ENCODE measurements at regions not wholly inside any gene's neighbourhood (a gene's known extent, or its start where the extent isn't known, plus 50 kb on each side); places are given as distances from the start of the nearest gene placed in this dataset.

DNA sequence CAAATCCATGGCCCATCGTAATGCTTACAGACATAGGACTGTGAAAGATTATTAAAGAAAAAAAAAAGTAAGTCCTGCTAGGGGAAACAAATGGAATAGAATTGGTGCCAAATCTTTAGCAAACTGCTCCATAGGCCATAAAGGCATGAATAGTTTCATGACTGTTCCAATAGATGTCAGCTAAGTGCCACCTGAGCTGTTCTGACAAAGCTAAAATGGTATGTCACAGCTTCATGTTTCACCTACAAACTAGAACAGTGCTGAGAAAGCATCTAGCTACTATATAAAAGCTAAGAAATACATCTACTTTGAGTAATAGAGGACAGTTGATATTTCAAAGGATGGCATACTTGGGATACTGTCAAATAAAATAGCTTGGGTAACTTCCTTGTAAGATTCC, 771.6 kb upstream of the CA10 start:
- Histone ChIP-seq H3K27me3 (ENCODE audit: control insufficient read depth in 2 of 2, insufficient read depth in 2 of 2, low read length in 2 of 2) (no peaks in the 10 kb centered on the region), H2AFZ (ENCODE audit: low read depth, low read length) (no peak overlapping the region), H3K9ac (replicated peaks; ENCODE audit: extremely low read depth, insufficient read depth, low read length) (no peak overlapping the region), H3K4me1 (ENCODE audit: control insufficient read depth, extremely low read depth, insufficient read depth, low read length) (no peaks in the 10 kb centered on the region), H3K36me3 (ENCODE audit: control insufficient read depth in 2 of 2, extremely low read depth in 1 of 2, insufficient read depth in 2 of 2, low read length in 2 of 2) (no peaks in the 10 kb centered on the region), H3K79me2 (ENCODE audit: control insufficient read depth, insufficient read depth, low read length) (no peaks in the 10 kb centered on the region), H3K4me3 (replicated peaks in 1 of 3; ENCODE audit: insufficient read depth in 1 of 3, low read depth in 1 of 3, low read length in 3 of 3) (no peak overlapping the region), H3K27ac (ENCODE audit: insufficient read depth, low read depth, low read length) (no peak overlapping the region), H3K4me2 (ENCODE audit: insufficient read depth, low read length) (no peak overlapping the region), H3K9me3 (replicated peaks; ENCODE audit: control insufficient read depth, insufficient read depth, low read length) (no peaks in the 10 kb centered on the region), H3K9me1 (replicated peaks; ENCODE audit: control insufficient read depth, extremely low read depth, insufficient read depth, low read length) (no peaks in the 10 kb centered on the region), H4K20me1 (replicated peaks; ENCODE audit: control insufficient read depth, extremely low read depth, insufficient read depth, low read length) (no peaks in the 10 kb centered on the region)
- no peak for TF ChIP-seq JUN (IDR thresholded peaks at IDR 0.05; ENCODE audit: borderline replicate concordance, insufficient read depth, insufficient read length, low read depth)
- TF ChIP-seq CTCF (IDR thresholded peaks at IDR 0.05; ENCODE audit: extremely low read depth in 1 of 2, insufficient read depth in 1 of 2, low read depth in 1 of 2, low read length in 2 of 2), result no peak
- no peak for TF ChIP-seq EZH2 (IDR thresholded peaks at IDR 0.05; ENCODE audit: borderline replicate concordance, low read depth, low read length, severe bottlenecking)
- TF ChIP-seq FOS (IDR thresholded peaks at IDR 0.05; ENCODE audit: borderline replicate concordance, insufficient read depth, low read length), result no peak
- no peak for TF ChIP-seq GATA2 (IDR thresholded peaks at IDR 0.05; ENCODE audit: insufficient read depth, insufficient read length, low read depth, low read length)
- TF ChIP-seq, protein P1, sequence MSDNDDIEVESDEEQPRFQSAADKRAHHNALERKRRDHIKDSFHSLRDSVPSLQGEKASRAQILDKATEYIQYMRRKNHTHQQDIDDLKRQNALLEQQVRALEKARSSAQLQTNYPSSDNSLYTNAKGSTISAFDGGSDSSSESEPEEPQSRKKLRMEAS (IDR thresholded peaks at IDR 0.05; ENCODE audit: insufficient read depth, insufficient read length), result no peak
- no peak for TF ChIP-seq POLR2A (IDR thresholded peaks at IDR 0.05; ENCODE audit: low read depth, low read length)
- TF ChIP-seq POLR2AphosphoS5 (IDR thresholded peaks at IDR 0.05; ENCODE audit: insufficient read depth, low read depth, low read length), result no peak
- TF ChIP-seq MYC (IDR thresholded peaks at IDR 0.05; ENCODE audit: low read depth, low read length), result no peak
- FAIRE-seq (no peak), DNase-seq (ENCODE audit: low read depth, low spot score) (no peak)
- POLR2A ChIA-PET, result no interaction called here
- intact Hi-C loops (cut with micrococcal nuclease) (no loop called here), dilution Hi-C loops (cut with MboI; ENCODE audit: extremely low pct_ligation_motif_present, low sequenced_read_pairs) (no loop called here)
- CTCF ChIA-PET, result no interaction called here
- BruUV-seq (replicated peaks), result no TSS peak
